K562 (cell line): ENCODE measurements at regions not wholly inside any gene's neighbourhood (a gene's known extent, or its start where the extent isn't known, plus 50 kb on each side); places are given as distances from the start of the nearest gene placed in this dataset.

ENCODE experiments used
- ATAC-seq: fragments of 200-7000 bp; cut with Tn5 transposase; 3 replicates; pipeline ENCODE4 v1.9.1; 2020; ENCODE audit warnings: moderate library complexity
- BruUV-seq: library from RNA; stranded (reverse); fragments of 400-500 nt; replicated peaks from 2 replicates; lab custom pipeline; 2021; lab: Mats Ljungman, UMichigan
- CTCF ChIA-PET: fragments of 300-600 bp; formaldehyde crosslinking; extraction: SDS; loops from one replicate; lab custom pipeline; 2021; ENCODE audit warnings: low intra/inter-chr PET ratio; lab: Yijun Ruan, JAX
- POLR2A ChIA-PET: fragments of 300-600, 350-650 bp; sonication (Branson Sonifier 250); formaldehyde crosslinking; extraction: SDS; loops from one replicate; lab custom pipeline; 2021; ENCODE audit warnings: antibody characterized with exemption, inconsistent platforms; lab: Yijun Ruan, JAX
- DNase-seq, 4 experiments: peaks; one replicate each; pipeline versions ENCODE4 v3.0.0 to v3.0.0-alpha.2; 2011 to 2018; ENCODE audit warnings: low spot score in 3 of 4, mixed read lengths in 3 of 4; ENCODE audit errors: extremely low read depth in 1 of 4
- FAIRE-seq: peaks from 2 replicates; lab custom pipeline; 2011; peaks lifted over from hg19 to GRCh38; lab: Jason Lieb, UNC
- H2AFZ ChIP-seq: 2 replicates; pipeline ENCODE4 v1.6.0; 2011; ENCODE audit warnings: low read depth, low read length, control low read depth, inconsistent platforms
- H3K27ac ChIP-seq: fragments of 200-600 bp; 3 replicates; pipeline ENCODE4 v1.8.0; 2011; ENCODE audit warnings: low read depth, mild to moderate bottlenecking, control low read depth, inconsistent platforms, low read length, moderate library complexity, mixed read lengths; ENCODE audit errors: extremely low read depth
- H3K27me3 ChIP-seq, 2 experiments: fragments of 300-600 bp in 1 of 2; 2 replicates in 1 of 2; 3 replicates in 1 of 2; pipeline versions ENCODE4 v1.6.0 to v1.8.0; 2011; ENCODE audit warnings: inconsistent platforms in 2 of 2, low read length in 2 of 2, mild to moderate bottlenecking in 1 of 2, mixed read lengths in 1 of 2, moderate library complexity in 1 of 2; ENCODE audit not compliant: control insufficient read depth in 2 of 2, insufficient read depth in 2 of 2
- H3K36me3 ChIP-seq: fragments of 300-600 bp; 3 replicates; pipeline ENCODE4 v1.8.0; 2011; ENCODE audit warnings: mild to moderate bottlenecking, low read length, inconsistent platforms; ENCODE audit not compliant: control insufficient read depth, insufficient read depth
- H3K4me1 ChIP-seq, 2 experiments: fragments of 200-600 bp in 1 of 2; replicated peaks in 1 of 2; 2 replicates in 1 of 2; 3 replicates in 1 of 2; pipeline versions ENCODE4 v1.5.1 to v1.8.0; 2011; ENCODE audit warnings: inconsistent platforms in 2 of 2, low read length in 2 of 2, mild to moderate bottlenecking in 1 of 2, mixed read lengths in 1 of 2, moderate library complexity in 1 of 2; ENCODE audit not compliant: control insufficient read depth in 2 of 2, insufficient read depth in 2 of 2
- H3K4me2 ChIP-seq: 2 replicates; pipeline ENCODE4 v1.6.1; 2011; ENCODE audit warnings: low read length, control low read depth, inconsistent platforms, mixed read lengths; ENCODE audit not compliant: insufficient read depth
- H3K4me3 ChIP-seq: fragments of 200-600 bp; sonication (generic), shearing (Covaris generic); 2 replicates; pipeline ENCODE4 v1.5.1; 2016; ENCODE audit warnings: control low read depth, inconsistent platforms
- H3K79me2 ChIP-seq: fragments of 200-600 bp; 3 replicates; pipeline ENCODE4 v1.8.0; 2011; ENCODE audit warnings: low read length, inconsistent platforms; ENCODE audit not compliant: control insufficient read depth, insufficient read depth
- H3K9ac ChIP-seq, 2 experiments: 2 replicates each; pipeline versions ENCODE4 v1.6.0 to v1.6.1; 2011; ENCODE audit warnings: low read depth in 2 of 2, low read length in 2 of 2, control low read depth in 1 of 2, inconsistent platforms in 1 of 2, mild to moderate bottlenecking in 1 of 2, mixed read lengths in 1 of 2; ENCODE audit not compliant: insufficient read depth in 1 of 2
- H3K9me1 ChIP-seq: one replicate; pipeline ENCODE4 v1.6.0; 2011; ENCODE audit warnings: inconsistent platforms, mild to moderate bottlenecking, low read length, moderate library complexity; ENCODE audit not compliant: control insufficient read depth, insufficient read depth
- H3K9me3 ChIP-seq: replicated peaks from 2 replicates; pipeline ENCODE4 v1.5.1; 2011; ENCODE audit warnings: low read depth, low read length, inconsistent platforms; ENCODE audit not compliant: control insufficient read depth, insufficient read depth
- H4K20me1 ChIP-seq: replicated peaks from 2 replicates; pipeline ENCODE4 v1.6.1; 2011; ENCODE audit warnings: low read length, inconsistent platforms, mixed read lengths; ENCODE audit not compliant: control insufficient read depth, insufficient read depth
- ATF1 ChIP-seq, 2 experiments: fragments of 450-650 bp in 1 of 2; IDR thresholded peaks; 2 replicates each; pipeline ENCODE4 v1.6.1; 2016; ENCODE audit warnings: missing compliant biosample characterization in 1 of 2, missing genetic modification characterization in 1 of 2
- CHD2 ChIP-seq: IDR thresholded peaks from 2 replicates; pipeline ENCODE4 v1.6.1; 2011; ENCODE audit warnings: low read depth, low read length
- NCOA2 ChIP-seq, 2 experiments: fragments of 450-650 bp; IDR thresholded peaks; 2 replicates each; pipeline ENCODE4 v1.6.1; 2018; ENCODE audit warnings: mild to moderate bottlenecking in 2 of 2, moderate library complexity in 1 of 2; ENCODE audit not compliant: partially characterized antibody in 2 of 2
- SP1 ChIP-seq: sonication (generic); formaldehyde crosslinking; IDR thresholded peaks from 2 replicates; pipeline ENCODE4 v1.8.1; 2022; ENCODE audit warnings: mild to moderate bottlenecking, missing genetic modification reagents
- ZNF175 ChIP-seq: fragments of 200-800 bp; sonication (Bioruptor generic); IDR thresholded peaks from 2 replicates; pipeline ENCODE4 v1.6.1; 2016; ENCODE audit warnings: low read depth, mild to moderate bottlenecking, missing genetic modification characterization, missing compliant biosample characterization
- ZNF57 ChIP-seq: fragments of 450-650 bp; formaldehyde crosslinking; IDR thresholded peaks from 2 replicates; pipeline ENCODE4 v1.4.0; 2020; ENCODE audit warnings: mild to moderate bottlenecking, moderate library complexity
- WGBS: fragments of 100-300 bp; shearing (Covaris generic); methylation state at CpG from one replicate; pipeline ENCODE4 v1.1.6; 2016; ENCODE audit warnings: low coverage, mixed read lengths; ENCODE audit not compliant: insufficient coverage; ENCODE audit errors: missing lambda C conversion rate; 5-methylcytosine and 5-hydroxymethylcytosine counted together
- in situ Hi-C: fragments of 300-500 bp; cut with MboI; formaldehyde crosslinking; loops from 4 replicates; pipeline ENCODE4 v1.15.0; 2018; ENCODE audit warnings: inconsistent platforms, mixed read lengths
- intact Hi-C: fragments of 100-400 bp; cut with micrococcal nuclease; formaldehyde crosslinking; loops from 2 replicates; pipeline ENCODE4 v1.14.2; 2022
- TF ChIP-seq, protein P1 (sequence below): sonication (generic); formaldehyde crosslinking; IDR thresholded peaks from 2 replicates; pipeline ENCODE4 v1.8.0; 2022; ENCODE audit warnings: mild to moderate bottlenecking, missing genetic modification reagents, borderline replicate concordance
- TF ChIP-seq, protein P2 (sequence below): fragments of 450-650 bp; IDR thresholded peaks from 2 replicates; pipeline ENCODE4 v1.6.1; 2018; ENCODE audit not compliant: partially characterized antibody
- TF ChIP-seq, protein P3 (sequence below): fragments of 450-650 bp; IDR thresholded peaks from 2 replicates; pipeline ENCODE4 v1.6.1; 2017; ENCODE audit warnings: antibody characterized with exemption

DNA sequence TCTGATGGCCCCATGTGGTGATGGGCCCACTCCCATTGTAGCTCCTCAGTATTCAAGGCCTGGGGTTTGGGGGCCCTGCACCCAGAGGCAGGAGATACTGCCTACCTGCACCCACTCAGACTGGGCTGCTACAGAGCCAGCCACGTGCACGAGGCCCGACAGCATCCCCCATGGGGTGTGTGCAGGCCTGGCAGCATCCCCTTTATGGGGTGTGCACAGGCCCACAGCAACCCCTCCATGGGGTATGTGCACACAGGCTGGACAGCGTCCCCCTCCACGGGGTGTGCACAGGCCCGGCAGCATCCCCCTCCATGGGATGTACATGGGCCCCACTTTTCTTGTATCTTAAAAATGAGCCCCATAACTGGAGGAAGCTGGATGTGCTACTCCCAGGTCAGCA is 156.0 kb downstream of the RBFOX3 start:
- TF ChIP-seq, protein P1, sequence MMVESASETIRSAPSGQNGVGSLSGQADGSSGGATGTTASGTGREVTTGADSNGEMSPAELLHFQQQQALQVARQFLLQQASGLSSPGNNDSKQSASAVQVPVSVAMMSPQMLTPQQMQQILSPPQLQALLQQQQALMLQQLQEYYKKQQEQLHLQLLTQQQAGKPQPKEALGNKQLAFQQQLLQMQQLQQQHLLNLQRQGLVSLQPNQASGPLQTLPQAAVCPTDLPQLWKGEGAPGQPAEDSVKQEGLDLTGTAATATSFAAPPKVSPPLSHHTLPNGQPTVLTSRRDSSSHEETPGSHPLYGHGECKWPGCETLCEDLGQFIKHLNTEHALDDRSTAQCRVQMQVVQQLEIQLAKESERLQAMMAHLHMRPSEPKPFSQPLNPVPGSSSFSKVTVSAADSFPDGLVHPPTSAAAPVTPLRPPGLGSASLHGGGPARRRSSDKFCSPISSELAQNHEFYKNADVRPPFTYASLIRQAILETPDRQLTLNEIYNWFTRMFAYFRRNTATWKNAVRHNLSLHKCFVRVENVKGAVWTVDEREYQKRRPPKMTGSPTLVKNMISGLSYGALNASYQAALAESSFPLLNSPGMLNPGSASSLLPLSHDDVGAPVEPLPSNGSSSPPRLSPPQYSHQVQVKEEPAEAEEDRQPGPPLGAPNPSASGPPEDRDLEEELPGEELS (CRISPR knock-in tag) = no peak
- TF ChIP-seq, protein P2, sequence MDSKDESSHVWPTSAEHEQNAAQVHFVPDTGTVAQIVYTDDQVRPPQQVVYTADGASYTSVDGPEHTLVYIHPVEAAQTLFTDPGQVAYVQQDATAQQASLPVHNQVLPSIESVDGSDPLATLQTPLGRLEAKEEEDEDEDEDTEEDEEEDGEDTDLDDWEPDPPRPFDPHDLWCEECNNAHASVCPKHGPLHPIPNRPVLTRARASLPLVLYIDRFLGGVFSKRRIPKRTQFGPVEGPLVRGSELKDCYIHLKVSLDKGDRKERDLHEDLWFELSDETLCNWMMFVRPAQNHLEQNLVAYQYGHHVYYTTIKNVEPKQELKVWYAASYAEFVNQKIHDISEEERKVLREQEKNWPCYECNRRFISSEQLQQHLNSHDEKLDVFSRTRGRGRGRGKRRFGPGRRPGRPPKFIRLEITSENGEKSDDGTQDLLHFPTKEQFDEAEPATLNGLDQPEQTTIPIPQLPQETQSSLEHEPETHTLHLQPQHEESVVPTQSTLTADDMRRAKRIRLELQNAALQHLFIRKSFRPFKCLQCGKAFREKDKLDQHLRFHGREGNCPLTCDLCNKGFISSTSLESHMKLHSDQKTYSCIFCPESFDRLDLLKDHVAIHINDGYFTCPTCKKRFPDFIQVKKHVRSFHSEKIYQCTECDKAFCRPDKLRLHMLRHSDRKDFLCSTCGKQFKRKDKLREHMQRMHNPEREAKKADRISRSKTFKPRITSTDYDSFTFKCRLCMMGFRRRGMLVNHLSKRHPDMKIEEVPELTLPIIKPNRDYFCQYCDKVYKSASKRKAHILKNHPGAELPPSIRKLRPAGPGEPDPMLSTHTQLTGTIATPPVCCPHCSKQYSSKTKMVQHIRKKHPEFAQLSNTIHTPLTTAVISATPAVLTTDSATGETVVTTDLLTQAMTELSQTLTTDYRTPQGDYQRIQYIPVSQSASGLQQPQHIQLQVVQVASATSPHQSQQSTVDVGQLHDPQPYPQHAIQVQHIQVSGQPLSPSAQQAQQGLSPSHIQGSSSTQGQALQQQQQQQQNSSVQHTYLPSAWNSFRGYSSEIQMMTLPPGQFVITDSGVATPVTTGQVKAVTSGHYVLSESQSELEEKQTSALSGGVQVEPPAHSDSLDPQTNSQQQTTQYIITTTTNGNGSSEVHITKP = no peak
- TF ChIP-seq CHD2 = no peak
- no peak for TF ChIP-seq ATF1 (CRISPR knock-in tag; IDR thresholded peaks at IDR 0.05)
- no peak for TF ChIP-seq ATF1 (tag; IDR thresholded peaks at IDR 0.05)
- TF ChIP-seq SP1 (CRISPR knock-in tag) = no peak
- TF ChIP-seq ZNF57 = no peak
- no peak for TF ChIP-seq ZNF175 (CRISPR knock-in tag)
- TF ChIP-seq, protein P3, sequence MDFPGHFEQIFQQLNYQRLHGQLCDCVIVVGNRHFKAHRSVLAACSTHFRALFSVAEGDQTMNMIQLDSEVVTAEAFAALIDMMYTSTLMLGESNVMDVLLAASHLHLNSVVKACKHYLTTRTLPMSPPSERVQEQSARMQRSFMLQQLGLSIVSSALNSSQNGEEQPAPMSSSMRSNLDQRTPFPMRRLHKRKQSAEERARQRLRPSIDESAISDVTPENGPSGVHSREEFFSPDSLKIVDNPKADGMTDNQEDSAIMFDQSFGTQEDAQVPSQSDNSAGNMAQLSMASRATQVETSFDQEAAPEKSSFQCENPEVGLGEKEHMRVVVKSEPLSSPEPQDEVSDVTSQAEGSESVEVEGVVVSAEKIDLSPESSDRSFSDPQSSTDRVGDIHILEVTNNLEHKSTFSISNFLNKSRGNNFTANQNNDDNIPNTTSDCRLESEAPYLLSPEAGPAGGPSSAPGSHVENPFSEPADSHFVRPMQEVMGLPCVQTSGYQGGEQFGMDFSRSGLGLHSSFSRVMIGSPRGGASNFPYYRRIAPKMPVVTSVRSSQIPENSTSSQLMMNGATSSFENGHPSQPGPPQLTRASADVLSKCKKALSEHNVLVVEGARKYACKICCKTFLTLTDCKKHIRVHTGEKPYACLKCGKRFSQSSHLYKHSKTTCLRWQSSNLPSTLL = no peak
- TF ChIP-seq NCOA2 (IDR thresholded peaks at IDR 0.05; ENCODE audit: partially characterized antibody in 2 of 2) = no peak
- POLR2A ChIA-PET = interaction anchor here (0.6 kb wide), 1 partner anchor 58 kb away, joined by 3 read pairs; no protein-coding TSS in a partner anchor
- DNase-seq = no peak
- no peak for FAIRE-seq
- in situ Hi-C loops = no loop called here
- Histone ChIP-seq H3K79me2 (no peaks in the 10 kb centered on the region), H3K27ac (no peak overlapping the region), H2AFZ (no peak overlapping the region), H3K4me2 (no peak overlapping the region), H3K9me3 (no peaks in the 10 kb centered on the region), H4K20me1 (no peaks in the 10 kb centered on the region; the same call in none of the 2 replicates), H3K36me3 (no peaks in the 10 kb centered on the region), H3K27me3 (peaks cover 0 to 58% of the 10 kb centered on the region in 2 experiments; a peak in 2 of 5 replicates), H3K9me1 (peaks cover 4% of the 10 kb centered on the region), H3K4me3 (no peak overlapping the region), H3K9ac (no peak overlapping the region), H3K4me1 (peaks cover 0 to 2% of the 10 kb centered on the region in 2 experiments; a peak in 2 of 5 replicates)
- 0% methylated on average over 4 of the region's 6 CpGs for WGBS
- CTCF ChIA-PET = no interaction called here
- BruUV-seq = no TSS peak
- intact Hi-C loops = no loop called here
- ATAC-seq = no peak
